ENCODE measurements at regions not wholly inside any gene's neighbourhood (a gene's known extent, or its start where the extent isn't known, plus 50 kb on each side); places are given as distances from the start of the nearest gene placed in this dataset.
"Not testable (repeated sequence)": the region's sequence is repeated elsewhere in the genome, so short reads cannot be mapped to it uniquely, and the experiment has no call there.

- DNase-seq (ENCODE audit: low read depth): no peak
Measured at GRCh38 chr3:64438066-64438465, 212.8 kb upstream of the PRICKLE2 start.

GRCh38 chr3:64437131-64437530, 211.9 kb upstream of the PRICKLE2 start:
- DNase-seq (ENCODE audit: low read depth): no peak

- not testable (repeated sequence) for DNase-seq (ENCODE audit: low read depth)
Measured at GRCh38 chr3:64435023-64435422, 209.8 kb upstream of the PRICKLE2 start.

GRCh38 chr3:64432870-64433269, 207.6 kb upstream of the PRICKLE2 start:
- no peak for DNase-seq (ENCODE audit: low read depth)

GRCh38 chr3:64431526-64432091, 206.3 kb upstream of the PRICKLE2 start:
- no peak for DNase-seq (ENCODE audit: low read depth)

- DNase-seq (ENCODE audit: low read depth): no peak
Measured at GRCh38 chr3:64427671-64428070, 202.4 kb upstream of the PRICKLE2 start.

- no peak for DNase-seq (ENCODE audit: low read depth)
Measured at GRCh38 chr3:64426551-64426950, 201.3 kb upstream of the PRICKLE2 start.

GRCh38 chr3:64422932-64423331, 197.7 kb upstream of the PRICKLE2 start:
- no peak for DNase-seq (ENCODE audit: low read depth)

- DNase-seq (ENCODE audit: low read depth): no peak
Measured at GRCh38 chr3:64422192-64422591, 196.9 kb upstream of the PRICKLE2 start.

GRCh38 chr3:64417816-64418215, 192.6 kb upstream of the PRICKLE2 start:
- DNase-seq (ENCODE audit: low read depth): peak; percentile 56

- DNase-seq (ENCODE audit: low read depth): no peak
Measured at GRCh38 chr3:64414043-64414442, 188.8 kb upstream of the PRICKLE2 start.

- peak; percentile 6 for DNase-seq (ENCODE audit: low read depth)
Measured at GRCh38 chr3:64411101-64411500, 185.8 kb upstream of the PRICKLE2 start.

GRCh38 chr3:64410226-64410625, 185.0 kb upstream of the PRICKLE2 start:
- DNase-seq (ENCODE audit: low read depth): no peak

GRCh38 chr3:64408770-64409169, 183.5 kb upstream of the PRICKLE2 start:
- DNase-seq (ENCODE audit: low read depth): no peak

- no peak for DNase-seq (ENCODE audit: low read depth)
Measured at GRCh38 chr3:64406271-64406670, 181.0 kb upstream of the PRICKLE2 start.

GRCh38 chr3:64405211-64405835, 180.1 kb upstream of the PRICKLE2 start:
- DNase-seq (ENCODE audit: low read depth): no peak

GRCh38 chr3:64400706-64401105, 175.4 kb upstream of the PRICKLE2 start:
- no peak for DNase-seq (ENCODE audit: low read depth)

- peak; percentile 57 for DNase-seq (ENCODE audit: low read depth)
Measured at GRCh38 chr3:64399205-64399800, 174.0 kb upstream of the PRICKLE2 start.

- no peak for DNase-seq (ENCODE audit: low read depth)
Measured at GRCh38 chr3:64398476-64398875, 173.2 kb upstream of the PRICKLE2 start.

GRCh38 chr3:64398006-64398405, 172.7 kb upstream of the PRICKLE2 start:
- no peak for DNase-seq (ENCODE audit: low read depth)

GRCh38 chr3:64397573-64397972, 172.3 kb upstream of the PRICKLE2 start:
- DNase-seq (ENCODE audit: low read depth): no peak

GRCh38 chr3:64395490-64395889, 170.2 kb upstream of the PRICKLE2 start:
- no peak for DNase-seq (ENCODE audit: low read depth)

GRCh38 chr3:64393193-64393592, 167.9 kb upstream of the PRICKLE2 start:
- DNase-seq (ENCODE audit: low read depth): no peak

- DNase-seq (ENCODE audit: low read depth): no peak
Measured at GRCh38 chr3:64392001-64392400, 166.7 kb upstream of the PRICKLE2 start.
